Activated CD4-positive, alpha-beta T cell treated with anti-CD3 and anti-CD28 coated beads, Interleukin-2, amount 10 ng/mL, durations not matched to agents 7 days and 5 days (primary cell): ENCODE measurements at regions not wholly inside any gene's neighbourhood (a gene's known extent, or its start where the extent isn't known, plus 50 kb on each side); places are given as distances from the start of the nearest gene placed in this dataset.

Experiments
- CTCF ChIA-PET: fragments of 350-600 bp; sonication (Branson Sonifier 250); formaldehyde crosslinking; loops from one replicate; lab custom pipeline; 2021; ENCODE audit warnings: antibody characterized with exemption; lab: Charles Lee
- POLR2A ChIA-PET: fragments of 350-600 bp; sonication (Branson Sonifier 250); formaldehyde crosslinking; loops from one replicate; lab custom pipeline; 2021; ENCODE audit warnings: antibody characterized with exemption; lab: Charles Lee
- DNase-seq: peaks from one replicate; pipeline ENCODE4 v3.0.0-alpha.2; 2020
- H3K27ac Mint-ChIP-seq: one replicate; pipeline ENCODE4 v1.8.0; 2021; ENCODE audit warnings: mild to moderate bottlenecking, moderate library complexity, mixed read lengths
- H3K27me3 Mint-ChIP-seq: one replicate; pipeline ENCODE4 v1.8.0; 2021; ENCODE audit warnings: mixed read lengths
- H3K36me3 Mint-ChIP-seq: one replicate; pipeline ENCODE4 v1.8.0; 2021; ENCODE audit warnings: low read depth, mixed read lengths
- H3K4me1 Mint-ChIP-seq: one replicate; pipeline ENCODE4 v1.8.0; 2021; ENCODE audit warnings: mixed read lengths
- H3K4me3 Mint-ChIP-seq: one replicate; pipeline ENCODE4 v1.8.0; 2021; ENCODE audit warnings: mild to moderate bottlenecking, moderate library complexity, mixed read lengths
- H3K9me3 Mint-ChIP-seq: one replicate; pipeline ENCODE4 v1.8.0; 2021; ENCODE audit warnings: mixed read lengths

DNA sequence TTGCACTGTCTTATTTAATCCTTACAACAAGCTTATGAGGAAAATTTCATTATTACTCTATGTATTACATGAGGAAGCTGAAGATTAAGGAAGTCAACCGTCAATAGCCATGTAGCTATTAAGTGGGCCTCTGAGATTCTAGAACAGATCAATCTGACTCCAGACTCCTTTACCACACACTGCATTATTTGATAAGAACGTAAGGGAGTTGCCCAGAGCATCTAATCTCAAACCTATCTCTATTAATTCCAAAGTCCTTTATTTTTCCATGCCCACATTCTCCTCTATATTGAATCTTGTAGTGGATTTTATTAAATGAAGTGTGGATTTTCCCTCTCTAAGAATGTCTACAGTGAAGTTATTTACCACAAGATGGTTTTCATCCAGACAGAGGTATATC, 118.2 kb upstream of the MTAP start:
- Mint-ChIP-seq H3K27me3 (peaks cover 4% of the 10 kb centered on the region), H3K4me1 (peaks cover 9% of the 10 kb centered on the region), H3K27ac (no peak overlapping the region), H3K4me3 (no peak overlapping the region), H3K9me3 (no peaks in the 10 kb centered on the region), H3K36me3 (no peaks in the 10 kb centered on the region)
- no peak for DNase-seq
- POLR2A ChIA-PET = no interaction called here
- CTCF ChIA-PET = no interaction called here

DNA sequence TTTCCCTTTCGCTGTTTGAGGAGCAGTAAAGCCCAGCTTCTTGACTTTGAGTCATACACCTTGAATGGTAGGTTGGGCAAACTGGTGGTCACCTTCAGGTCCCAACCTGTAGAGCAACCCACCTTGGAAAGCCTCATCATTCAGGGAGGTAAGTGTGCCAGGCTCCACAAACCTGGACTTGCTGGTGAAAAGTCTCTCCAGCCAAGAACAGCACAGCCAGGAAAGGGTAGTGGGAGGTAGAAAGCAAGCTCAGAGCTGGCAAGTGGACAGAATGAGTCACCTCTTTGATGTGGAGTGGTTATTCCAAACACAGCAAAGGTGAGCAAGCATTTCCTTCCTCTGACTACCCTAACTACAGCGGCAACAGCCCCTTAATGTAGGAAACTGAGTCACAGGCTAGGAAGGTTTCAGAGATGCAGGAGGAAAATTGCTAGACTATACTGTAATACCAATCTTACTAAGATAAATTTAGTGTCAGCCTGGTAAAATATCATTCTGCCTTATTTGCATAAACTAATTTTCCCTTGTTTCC, 117.5 kb upstream of the MTAP start:
- DNase-seq = no peak

DNA sequence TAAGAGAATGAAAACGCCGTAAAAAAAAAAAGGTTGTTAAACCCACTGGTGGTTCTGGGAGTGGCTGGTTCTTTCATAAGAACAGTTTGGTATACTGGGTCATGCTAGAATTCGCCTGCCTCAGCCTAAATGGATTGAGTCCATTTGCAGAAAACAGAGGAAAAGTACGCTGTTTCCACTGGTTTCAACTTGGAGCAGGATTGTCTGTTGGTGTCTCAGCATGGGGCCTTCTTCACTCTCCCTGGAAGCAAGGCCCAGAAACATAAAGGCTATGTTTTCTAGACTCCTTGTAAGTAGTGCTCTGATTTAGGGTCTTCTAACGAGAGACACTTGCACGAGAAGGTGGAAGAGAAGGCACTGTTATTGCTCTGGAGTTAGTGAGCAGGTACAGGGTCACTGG, 116.9 kb upstream of the MTAP start:
- no peak overlapping the region for H3K27ac Mint-ChIP-seq
- ChIA-PET POLR2A (no interaction called here), CTCF (no interaction called here)
- H3K4me3 Mint-ChIP-seq = no peak overlapping the region
- H3K36me3 Mint-ChIP-seq = no peaks in the 10 kb centered on the region
- no peaks in the 10 kb centered on the region for H3K9me3 Mint-ChIP-seq
- no peak for DNase-seq
- peaks cover 9% of the 10 kb centered on the region for H3K4me1 Mint-ChIP-seq
- H3K27me3 Mint-ChIP-seq = peaks cover 5% of the 10 kb centered on the region

More for the DNA sequence above, 117.5 kb upstream of the MTAP start:
- no peaks in the 10 kb centered on the region for H3K9me3 Mint-ChIP-seq
- peaks cover 9% of the 10 kb centered on the region for H3K4me1 Mint-ChIP-seq
- H3K36me3 Mint-ChIP-seq = no peaks in the 10 kb centered on the region
- ChIA-PET POLR2A (no interaction called here), CTCF (no interaction called here)
- H3K27me3 Mint-ChIP-seq = peaks cover 5% of the 10 kb centered on the region
- H3K27ac Mint-ChIP-seq = no peak overlapping the region
- H3K4me3 Mint-ChIP-seq = no peak overlapping the region

DNA sequence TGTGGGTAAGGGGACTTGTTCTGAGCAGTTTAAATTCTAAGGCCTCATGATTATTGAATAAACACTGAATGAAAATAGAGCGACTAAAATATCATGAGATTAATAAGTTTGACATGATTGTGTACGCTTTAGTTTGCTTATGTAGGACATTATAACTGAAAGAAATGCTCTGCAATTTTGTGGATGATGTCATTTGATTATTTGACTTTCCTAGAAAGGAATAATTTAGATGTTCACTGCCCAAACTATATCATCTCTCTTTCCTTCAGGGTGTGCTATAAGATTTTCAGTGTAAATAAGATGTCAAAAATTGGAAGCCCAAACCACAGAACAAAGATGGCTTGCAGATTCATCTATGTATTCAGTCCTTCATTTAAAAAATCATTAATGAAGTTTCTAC, 115.7 kb upstream of the MTAP start:
- H3K27ac Mint-ChIP-seq = no peak overlapping the region
- DNase-seq = no peak
- no peaks in the 10 kb centered on the region for H3K36me3 Mint-ChIP-seq
- CTCF ChIA-PET = no interaction called here
- no peaks in the 10 kb centered on the region for H3K9me3 Mint-ChIP-seq
- POLR2A ChIA-PET = no interaction called here
- H3K4me1 Mint-ChIP-seq = peaks cover 9% of the 10 kb centered on the region
- H3K27me3 Mint-ChIP-seq = peaks cover 7% of the 10 kb centered on the region
- H3K4me3 Mint-ChIP-seq = no peak overlapping the region

DNA sequence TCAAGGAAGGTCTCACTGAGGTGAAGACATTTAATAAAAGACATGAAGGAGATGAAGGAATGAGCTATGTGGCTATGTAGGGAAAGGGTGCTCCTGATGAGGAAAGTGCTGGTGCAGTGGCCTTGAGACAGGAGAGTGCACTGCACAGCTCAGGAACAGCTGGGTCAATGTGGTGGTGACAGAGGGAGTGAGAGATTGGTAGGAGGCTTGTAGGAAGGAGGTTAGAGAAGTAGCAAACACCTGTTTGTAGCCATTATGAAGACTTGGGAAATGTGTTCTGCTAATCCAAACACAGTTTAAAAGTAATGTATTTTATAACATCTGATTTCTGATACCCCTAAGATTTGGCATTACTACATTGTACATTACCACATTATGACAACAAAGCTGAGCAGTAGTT, 115.1 kb upstream of the MTAP start:
- CTCF ChIA-PET = no interaction called here
- Mint-ChIP-seq H3K4me1 (peaks cover 9% of the 10 kb centered on the region), H3K4me3 (no peak overlapping the region), H3K27me3 (peaks cover 12% of the 10 kb centered on the region), H3K36me3 (no peaks in the 10 kb centered on the region), H3K27ac (no peak overlapping the region), H3K9me3 (no peaks in the 10 kb centered on the region)
- no peak for DNase-seq
- POLR2A ChIA-PET = no interaction called here

DNA sequence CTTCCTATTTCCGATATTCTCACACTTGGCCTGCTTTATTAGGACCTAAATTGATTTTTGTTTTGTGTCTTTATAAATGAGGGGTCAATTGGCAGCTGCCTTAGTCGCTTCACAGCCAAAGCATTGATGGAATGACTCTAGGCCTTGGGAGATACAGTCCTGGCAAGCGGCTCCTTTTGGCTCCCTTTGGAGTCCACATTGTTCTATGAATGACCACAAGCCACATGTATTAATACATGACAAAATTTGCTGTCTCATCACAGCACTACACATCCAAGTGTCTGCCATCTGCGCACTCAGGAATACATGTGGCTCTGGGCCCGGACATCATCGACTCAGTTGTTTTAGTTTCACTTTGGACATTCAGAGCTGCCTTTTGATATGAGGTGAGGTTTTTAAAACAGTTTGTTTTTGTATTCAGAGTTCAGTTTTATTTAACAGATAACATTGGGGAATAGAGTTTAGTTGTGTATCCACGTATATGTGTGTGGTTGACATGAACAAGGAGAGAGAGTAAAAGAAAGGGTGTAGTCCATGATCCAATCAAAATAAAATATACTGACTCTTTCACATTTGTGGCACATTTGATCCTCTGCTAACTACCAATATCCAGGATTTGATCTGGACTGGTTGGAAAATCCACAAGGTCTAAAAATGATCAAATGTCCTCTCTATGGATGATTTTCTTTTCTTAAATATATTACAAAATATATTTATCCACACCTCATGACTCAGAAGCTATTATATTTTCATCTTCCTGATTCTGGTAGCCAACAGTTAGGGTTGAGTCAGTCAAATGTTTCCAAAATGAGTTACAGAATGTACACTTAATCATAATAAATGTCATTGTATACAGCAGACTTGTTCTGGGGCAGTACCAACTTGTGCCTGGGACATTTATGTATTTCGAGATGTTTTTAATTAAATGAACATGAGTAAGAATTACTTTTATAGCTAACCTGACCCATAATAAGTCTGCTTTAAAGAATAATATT, 114.0 kb upstream of the MTAP start:
- Mint-ChIP-seq H3K4me1 (peaks cover 9% of the 10 kb centered on the region), H3K36me3 (no peaks in the 10 kb centered on the region), H3K9me3 (no peaks in the 10 kb centered on the region), H3K27me3 (peaks cover 18% of the 10 kb centered on the region), H3K27ac (no peak overlapping the region), H3K4me3 (no peak overlapping the region)
- DNase-seq = no peak
- POLR2A ChIA-PET = no interaction called here
- CTCF ChIA-PET = interaction anchor here (1.1 kb wide), 1 partner anchor 124 kb away, joined by 3 read pairs; no protein-coding TSS in a partner anchor

DNA sequence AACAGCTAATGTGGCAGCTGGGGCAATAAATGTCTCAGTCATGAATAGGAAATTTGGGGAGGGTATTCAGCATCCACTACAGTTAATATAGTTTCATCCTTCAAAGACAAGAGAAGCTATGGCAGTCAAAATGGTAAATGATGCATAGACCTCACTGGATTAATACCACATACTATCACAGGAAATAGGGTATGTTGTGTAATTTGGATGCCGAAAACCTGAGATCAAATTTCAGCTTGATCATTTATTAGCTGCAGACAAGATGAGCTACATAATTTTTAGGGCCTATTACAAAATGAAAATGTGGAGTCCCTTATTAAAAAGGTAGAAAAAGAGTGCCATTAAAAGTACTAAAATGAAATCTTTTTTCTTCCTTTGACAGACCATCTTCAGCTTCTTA, 112.6 kb upstream of the MTAP start:
- H3K4me3 Mint-ChIP-seq = no peak overlapping the region
- CTCF ChIA-PET = interaction anchor here (0.9 kb wide), 1 partner anchor 11 kb away, joined by 3 read pairs; no protein-coding TSS in a partner anchor
- DNase-seq = no peak
- no peaks in the 10 kb centered on the region for H3K36me3 Mint-ChIP-seq
- no peak overlapping the region for H3K27ac Mint-ChIP-seq
- H3K27me3 Mint-ChIP-seq = peaks cover 18% of the 10 kb centered on the region
- H3K9me3 Mint-ChIP-seq = no peaks in the 10 kb centered on the region
- H3K4me1 Mint-ChIP-seq = peaks cover 8% of the 10 kb centered on the region
- POLR2A ChIA-PET = interaction anchor here (0.6 kb wide), 1 partner anchor 94 kb away, joined by 5 read pairs; no protein-coding TSS in a partner anchor

DNA sequence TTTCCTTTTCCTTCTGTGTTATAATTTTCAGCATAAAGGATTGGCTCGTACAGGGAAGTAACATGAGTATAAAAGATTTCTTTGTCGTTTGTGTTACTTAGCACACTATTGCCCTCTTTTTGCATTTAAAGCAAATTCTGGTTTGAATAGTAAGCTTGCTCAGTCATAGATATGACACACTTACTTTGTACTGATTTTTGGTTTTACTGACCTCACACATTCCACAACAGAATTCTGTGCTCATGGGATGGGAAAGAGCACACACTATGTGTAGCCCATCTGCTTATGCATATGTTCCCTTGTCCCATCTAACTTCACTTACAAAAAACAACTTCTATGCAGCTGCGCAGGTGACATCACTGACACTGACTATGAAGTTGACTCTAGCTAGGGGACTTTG, 111.9 kb upstream of the MTAP start:
- Mint-ChIP-seq H3K4me3 (no peak overlapping the region), H3K36me3 (no peaks in the 10 kb centered on the region), H3K4me1 (peaks cover under 1% of the 10 kb centered on the region), H3K27ac (no peak overlapping the region), H3K9me3 (peaks cover 5% of the 10 kb centered on the region), H3K27me3 (peaks cover 18% of the 10 kb centered on the region)
- POLR2A ChIA-PET = interaction anchor here (0.6 kb wide), 1 partner anchor 93 kb away, joined by 5 read pairs; no protein-coding TSS in a partner anchor
- CTCF ChIA-PET = interaction anchor here (0.9 kb wide), 1 partner anchor 10 kb away, joined by 3 read pairs; no protein-coding TSS in a partner anchor
- DNase-seq = no peak

DNA sequence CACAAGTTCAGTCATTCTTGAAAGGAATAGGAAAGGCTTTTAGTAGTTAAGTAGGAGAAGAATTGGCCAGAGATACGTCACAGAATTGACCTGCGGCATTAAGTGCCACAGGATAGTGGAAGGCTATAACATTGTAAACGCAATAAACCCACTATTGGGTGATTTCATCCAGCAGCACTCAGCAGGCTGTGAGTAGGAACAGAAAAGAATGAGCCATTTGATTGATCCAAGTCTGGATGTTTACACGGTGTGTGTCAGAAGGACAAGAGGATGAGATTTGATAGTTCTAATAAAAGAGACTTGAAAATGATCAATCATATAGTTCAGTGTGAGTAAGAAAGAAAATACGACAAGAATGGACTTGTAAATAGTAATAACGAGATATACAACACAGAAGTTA, 110.0 kb upstream of the MTAP start:
- no peak overlapping the region for H3K27ac Mint-ChIP-seq
- peaks cover 5% of the 10 kb centered on the region for H3K9me3 Mint-ChIP-seq
- no peak overlapping the region for H3K4me3 Mint-ChIP-seq
- no peaks in the 10 kb centered on the region for H3K4me1 Mint-ChIP-seq
- peaks cover 1% of the 10 kb centered on the region for H3K36me3 Mint-ChIP-seq
- DNase-seq = no peak
- CTCF ChIA-PET = no interaction called here
- POLR2A ChIA-PET = no interaction called here
- H3K27me3 Mint-ChIP-seq = peaks cover 18% of the 10 kb centered on the region

DNA sequence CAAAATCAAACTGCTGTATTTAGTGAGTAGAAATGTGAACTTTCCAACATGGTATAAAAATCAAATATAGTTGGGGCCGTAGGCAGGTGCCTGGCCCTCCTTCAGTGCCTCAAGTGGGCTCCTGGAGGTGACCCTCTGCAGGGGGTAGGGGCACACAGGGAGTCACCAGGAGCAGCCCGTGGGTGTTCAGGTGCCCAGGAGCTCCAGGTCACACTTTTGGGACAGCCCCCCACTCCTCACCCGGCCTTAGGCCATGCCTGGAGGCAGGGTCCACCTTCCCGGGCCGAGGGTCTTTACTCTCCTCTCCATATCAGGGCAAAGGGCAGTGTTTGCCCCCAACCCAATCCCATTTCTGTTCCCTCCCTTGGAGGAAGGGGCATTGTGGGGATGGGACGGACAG, 108.0 kb upstream of the MTAP start:
- Mint-ChIP-seq H3K36me3 (peaks cover 1% of the 10 kb centered on the region), H3K27me3 (peaks cover 15% of the 10 kb centered on the region), H3K4me1 (no peaks in the 10 kb centered on the region), H3K4me3 (no peak overlapping the region), H3K27ac (no peak overlapping the region), H3K9me3 (peaks cover 5% of the 10 kb centered on the region)
- DNase-seq = no peak
- CTCF ChIA-PET = no interaction called here
- POLR2A ChIA-PET = no interaction called here

DNA sequence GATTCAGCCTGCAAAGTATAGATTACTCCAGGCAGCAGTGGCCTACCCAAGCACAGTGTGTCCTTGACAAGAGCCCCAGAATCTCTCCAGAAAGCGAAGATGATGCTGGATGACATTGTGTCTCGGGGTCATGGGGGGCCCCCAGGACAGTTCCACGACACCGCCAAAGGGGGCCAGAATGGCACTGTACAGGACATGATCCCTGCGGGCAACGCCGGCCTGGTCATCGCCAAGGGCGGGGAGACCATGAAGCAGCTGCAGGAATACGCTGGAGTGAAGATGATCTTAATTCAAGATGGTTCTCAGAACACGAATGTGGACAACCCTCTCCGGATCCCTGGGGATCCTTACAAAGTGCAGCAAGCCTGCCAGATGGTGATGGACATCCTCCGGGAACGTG, 107.0 kb upstream of the MTAP start:
- peaks cover 5% of the 10 kb centered on the region for H3K9me3 Mint-ChIP-seq
- CTCF ChIA-PET = interaction anchor here (1.2 kb wide), 1 partner anchor 18 kb away, joined by 3 read pairs; no protein-coding TSS in a partner anchor
- peaks cover 1% of the 10 kb centered on the region for H3K36me3 Mint-ChIP-seq
- no peaks in the 10 kb centered on the region for H3K4me1 Mint-ChIP-seq
- DNase-seq = no peak
- POLR2A ChIA-PET = no interaction called here
- H3K27me3 Mint-ChIP-seq = peaks cover 15% of the 10 kb centered on the region
- no peak overlapping the region for H3K27ac Mint-ChIP-seq
- no peak overlapping the region for H3K4me3 Mint-ChIP-seq

DNA sequence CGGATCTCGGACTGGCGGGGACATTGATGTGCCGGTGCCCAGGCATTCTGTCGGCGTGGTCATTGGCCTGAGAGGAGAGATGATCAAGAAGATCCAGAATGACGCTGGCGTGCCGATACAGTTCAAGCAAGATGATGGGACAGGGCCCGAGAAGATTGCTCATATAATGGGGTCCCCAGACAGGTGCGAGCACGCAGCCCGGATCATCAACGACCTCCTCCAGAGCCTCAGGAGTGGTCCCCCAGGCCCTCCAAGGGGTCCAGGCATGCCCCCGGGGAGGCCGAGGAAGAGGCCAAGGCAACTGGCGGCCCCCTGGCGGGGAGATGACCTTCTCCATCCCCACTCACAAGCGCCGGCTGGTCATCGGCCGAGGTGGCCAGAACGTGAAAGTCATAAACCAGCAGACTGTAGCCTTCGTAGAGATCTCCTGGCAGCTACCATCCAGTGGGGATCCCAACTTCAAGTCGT, 106.5 kb upstream of the MTAP start:
- H3K4me1 Mint-ChIP-seq = no peaks in the 10 kb centered on the region
- POLR2A ChIA-PET = no interaction called here
- DNase-seq = no peak
- H3K9me3 Mint-ChIP-seq = peaks cover 5% of the 10 kb centered on the region
- no peak overlapping the region for H3K4me3 Mint-ChIP-seq
- H3K36me3 Mint-ChIP-seq = peaks cover 1% of the 10 kb centered on the region
- H3K27ac Mint-ChIP-seq = no peak overlapping the region
- H3K27me3 Mint-ChIP-seq = peaks cover 17% of the 10 kb centered on the region
- CTCF ChIA-PET = interaction anchor here (1.2 kb wide), 1 partner anchor 19 kb away, joined by 3 read pairs; no protein-coding TSS in a partner anchor

DNA sequence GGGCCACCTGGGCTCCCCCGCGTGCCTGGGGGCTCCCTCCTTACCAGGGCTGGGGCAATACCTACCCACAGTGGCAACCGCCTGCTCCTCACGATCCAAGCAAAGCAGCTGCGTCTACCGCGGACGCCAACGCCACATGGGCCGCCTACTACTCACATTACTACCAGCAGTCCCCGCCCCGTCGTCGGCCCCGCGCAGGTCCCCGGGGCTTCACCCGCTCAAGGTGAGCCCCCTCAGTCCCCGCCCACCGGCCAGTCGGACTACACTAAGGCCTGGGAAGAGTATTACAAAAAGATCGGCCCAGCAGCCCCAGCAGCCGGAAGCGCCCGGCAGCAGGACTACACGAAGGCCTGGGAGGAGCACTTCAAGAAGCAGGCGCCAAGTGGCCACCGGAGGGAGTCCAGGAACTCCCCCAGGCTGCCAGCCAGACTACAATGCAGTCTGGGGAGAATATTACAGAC, 106.0 kb upstream of the MTAP start:
- Mint-ChIP-seq H3K27me3 (peaks cover 15% of the 10 kb centered on the region), H3K36me3 (peaks cover 1% of the 10 kb centered on the region), H3K9me3 (peaks cover 5% of the 10 kb centered on the region), H3K27ac (no peak overlapping the region), H3K4me1 (no peaks in the 10 kb centered on the region), H3K4me3 (no peak overlapping the region)
- DNase-seq = no peak
- CTCF ChIA-PET = interaction anchor here (1.2 kb wide), 1 partner anchor 19 kb away, joined by 3 read pairs; no protein-coding TSS in a partner anchor
- POLR2A ChIA-PET = no interaction called here
